T-helper 17 cell (primary cell): ENCODE measurements at regions not wholly inside any gene's neighbourhood (a gene's known extent, or its start where the extent isn't known, plus 50 kb on each side); places are given as distances from the start of the nearest gene placed in this dataset.

ENCODE experiments used
- ATAC-seq: fragments of 150-1000 bp; cut with Tn5 transposase; 2 replicates; pipeline ENCODE4 v1.10.0; 2021; ENCODE audit warnings: mild to moderate bottlenecking, moderate library complexity
- DNase-seq, 3 donors: peaks; one replicate each; pipeline versions ENCODE4 v3.0.0 to v3.0.0-alpha.2; 2020 to 2021
- H3K9me3 ChIP-seq: one replicate; pipeline ENCODE4 v1.7.0; 2013; ENCODE audit warnings: low read length, mild to moderate bottlenecking; ENCODE audit not compliant: control insufficient read depth, poor library complexity, severe bottlenecking
- H3K27ac Mint-ChIP-seq: one replicate; pipeline ENCODE4 v1.8.0; 2022; ENCODE audit warnings: mild to moderate bottlenecking, moderate library complexity, mixed read lengths
- H3K27me3 Mint-ChIP-seq: one replicate; pipeline ENCODE4 v1.8.0; 2022; ENCODE audit warnings: mixed read lengths
- H3K36me3 Mint-ChIP-seq: one replicate; pipeline ENCODE4 v1.8.0; 2022; ENCODE audit warnings: low read depth, mixed read lengths
- H3K4me1 Mint-ChIP-seq: one replicate; pipeline ENCODE4 v1.8.0; 2022; ENCODE audit warnings: mild to moderate bottlenecking, mixed read lengths
- H3K4me3 Mint-ChIP-seq: one replicate; pipeline ENCODE4 v1.8.0; 2022; ENCODE audit warnings: mild to moderate bottlenecking, moderate library complexity, mixed read lengths

GRCh38 chr9:92180669-92181181, 65.5 kb upstream of the SPTLC1 start:
- peaks cover 5% of the 10 kb centered on the region for H3K4me1 Mint-ChIP-seq
- ATAC-seq, result no peak
- H3K27me3 Mint-ChIP-seq, result peaks cover 15% of the 10 kb centered on the region
- no peak overlapping the region for H3K27ac Mint-ChIP-seq
- DNase-seq, result no peak
- no peaks in the 10 kb centered on the region for H3K36me3 Mint-ChIP-seq
- no peak overlapping the region for H3K4me3 Mint-ChIP-seq
- no peaks in the 10 kb centered on the region for H3K9me3 ChIP-seq

- no peaks in the 10 kb centered on the region for H3K9me3 ChIP-seq
- ATAC-seq, result no peak
- Mint-ChIP-seq H3K4me1 (peaks cover 5% of the 10 kb centered on the region), H3K27me3 (peaks cover 15% of the 10 kb centered on the region), H3K36me3 (no peaks in the 10 kb centered on the region), H3K27ac (no peak overlapping the region), H3K4me3 (no peak overlapping the region)
- DNase-seq, result no peak
Measured at GRCh38 chr9:92180002-92180400, 64.8 kb upstream of the SPTLC1 start.

- H3K4me1 Mint-ChIP-seq, result peaks cover 5% of the 10 kb centered on the region
- no peaks in the 10 kb centered on the region for H3K36me3 Mint-ChIP-seq
- H3K27ac Mint-ChIP-seq, result no peak overlapping the region
- no peak overlapping the region for H3K4me3 Mint-ChIP-seq
- ATAC-seq, result no peak
- H3K9me3 ChIP-seq, result no peaks in the 10 kb centered on the region
- peaks cover 19% of the 10 kb centered on the region for H3K27me3 Mint-ChIP-seq
- no peak for DNase-seq
Measured at GRCh38 chr9:92179286-92180001, 64.2 kb upstream of the SPTLC1 start.

- peaks cover 5% of the 10 kb centered on the region for H3K4me1 Mint-ChIP-seq
- no peaks in the 10 kb centered on the region for H3K9me3 ChIP-seq
- peaks cover 18% of the 10 kb centered on the region for H3K27me3 Mint-ChIP-seq
- no peaks in the 10 kb centered on the region for H3K36me3 Mint-ChIP-seq
- DNase-seq (no peak), ATAC-seq (no peak)
- no peak overlapping the region for H3K4me3 Mint-ChIP-seq
- no peak overlapping the region for H3K27ac Mint-ChIP-seq
Measured at GRCh38 chr9:92177591-92177990, 62.4 kb upstream of the SPTLC1 start.

GRCh38 chr9:92176800-92177185, 61.6 kb upstream of the SPTLC1 start:
- H3K36me3 Mint-ChIP-seq, result no peaks in the 10 kb centered on the region
- no peak overlapping the region for H3K4me3 Mint-ChIP-seq
- H3K4me1 Mint-ChIP-seq, result peaks cover 5% of the 10 kb centered on the region
- peaks cover 15% of the 10 kb centered on the region for H3K27me3 Mint-ChIP-seq
- ATAC-seq, result no peak
- DNase-seq, result no peak
- H3K9me3 ChIP-seq, result no peaks in the 10 kb centered on the region
- H3K27ac Mint-ChIP-seq, result no peak overlapping the region

- H3K9me3 ChIP-seq, result no peaks in the 10 kb centered on the region
- Mint-ChIP-seq H3K27ac (no peak overlapping the region), H3K27me3 (peaks cover 14% of the 10 kb centered on the region), H3K4me1 (peaks cover 7% of the 10 kb centered on the region), H3K4me3 (no peak overlapping the region), H3K36me3 (no peaks in the 10 kb centered on the region)
- DNase-seq, result no peak
- no peak for ATAC-seq
Measured at GRCh38 chr9:92176068-92176799, 61.0 kb upstream of the SPTLC1 start.

DNA sequence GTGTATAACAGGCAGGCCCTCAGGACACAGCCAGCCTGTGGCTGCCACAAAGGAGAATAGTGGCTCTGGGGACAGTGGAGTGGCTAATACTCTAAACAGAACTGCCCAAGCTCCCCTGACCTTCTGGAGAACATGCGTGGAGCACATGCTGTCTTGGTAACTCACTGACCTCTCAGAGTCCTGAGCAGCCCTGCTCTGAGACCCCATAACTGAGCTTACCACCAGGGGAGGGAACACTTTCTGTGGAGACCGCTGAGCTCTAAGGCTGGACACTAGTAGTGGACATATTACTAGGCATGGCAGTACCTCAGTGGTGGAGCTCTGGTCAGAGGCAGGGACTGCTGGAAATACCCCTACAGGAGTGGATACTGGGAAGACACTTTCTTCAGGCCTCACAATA, 60.2 kb upstream of the SPTLC1 start:
- Mint-ChIP-seq H3K4me1 (peaks cover 10% of the 10 kb centered on the region), H3K27ac (no peak overlapping the region), H3K27me3 (peaks cover 14% of the 10 kb centered on the region), H3K36me3 (no peaks in the 10 kb centered on the region), H3K4me3 (no peak overlapping the region)
- no peak for DNase-seq
- H3K9me3 ChIP-seq, result no peaks in the 10 kb centered on the region
- ATAC-seq, result no peak

GRCh38 chr9:92173318-92173717, 58.1 kb upstream of the SPTLC1 start:
- H3K27ac Mint-ChIP-seq, result no peak overlapping the region
- H3K27me3 Mint-ChIP-seq, result peaks cover 20% of the 10 kb centered on the region
- DNase-seq, result no peak
- no peak overlapping the region for H3K4me3 Mint-ChIP-seq
- peaks cover 8% of the 10 kb centered on the region for H3K4me1 Mint-ChIP-seq
- no peaks in the 10 kb centered on the region for H3K36me3 Mint-ChIP-seq
- no peaks in the 10 kb centered on the region for H3K9me3 ChIP-seq
- no peak for ATAC-seq

DNA sequence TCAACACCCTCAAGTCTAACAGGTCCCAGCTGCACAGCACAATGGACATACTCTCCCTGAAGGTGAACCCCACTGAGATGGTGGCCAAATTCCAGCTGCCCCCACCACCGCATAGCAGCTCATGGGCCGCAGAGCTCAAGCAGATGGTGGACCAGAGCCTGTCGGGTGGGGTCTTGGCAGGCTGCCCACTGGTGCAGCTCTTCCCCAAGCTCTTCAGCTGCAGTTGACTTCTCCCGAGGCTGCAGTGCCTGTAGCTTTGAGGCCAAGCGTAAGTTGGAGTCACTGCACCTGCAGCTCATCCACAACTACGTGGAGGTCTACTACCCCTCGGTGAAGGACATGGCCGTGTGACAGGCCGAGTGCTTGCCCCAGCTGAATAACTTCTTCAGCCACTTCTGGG, 56.6 kb upstream of the SPTLC1 start:
- H3K27ac Mint-ChIP-seq, result no peak overlapping the region
- H3K4me1 Mint-ChIP-seq, result peaks cover 7% of the 10 kb centered on the region
- H3K27me3 Mint-ChIP-seq, result peaks cover 20% of the 10 kb centered on the region
- no peak overlapping the region for H3K4me3 Mint-ChIP-seq
- ATAC-seq (no peak), DNase-seq (no peak)
- no peaks in the 10 kb centered on the region for H3K9me3 ChIP-seq
- no peaks in the 10 kb centered on the region for H3K36me3 Mint-ChIP-seq

- DNase-seq (no peak), ATAC-seq (no peak)
- Mint-ChIP-seq H3K36me3 (no peaks in the 10 kb centered on the region), H3K27me3 (peaks cover 20% of the 10 kb centered on the region), H3K4me1 (peaks cover 5% of the 10 kb centered on the region), H3K4me3 (no peak overlapping the region), H3K27ac (no peak overlapping the region)
- H3K9me3 ChIP-seq, result no peaks in the 10 kb centered on the region
Measured at GRCh38 chr9:92171281-92171680, 56.1 kb upstream of the SPTLC1 start.

DNA sequence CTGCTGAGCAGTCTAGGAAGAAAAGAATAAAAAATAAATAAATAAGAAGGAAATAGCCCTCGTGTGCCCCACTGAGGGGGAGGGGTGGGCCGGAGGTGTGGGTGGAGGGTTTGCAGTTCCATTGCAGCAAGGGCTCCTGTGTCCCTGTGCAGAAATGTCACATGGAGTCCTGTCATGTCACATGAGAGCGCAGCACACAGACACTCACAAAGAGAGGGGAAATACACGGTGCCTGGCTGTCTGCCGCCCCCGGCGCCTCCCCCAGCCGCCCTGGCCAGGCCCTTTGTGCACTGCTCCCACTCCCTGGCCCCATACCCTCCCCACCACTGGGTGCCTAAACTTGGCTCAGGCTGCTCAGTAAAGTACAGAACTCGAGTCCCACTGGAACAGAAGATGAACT, 55.6 kb upstream of the SPTLC1 start:
- Mint-ChIP-seq H3K27ac (no peak overlapping the region), H3K36me3 (no peaks in the 10 kb centered on the region), H3K4me1 (peaks cover 5% of the 10 kb centered on the region), H3K4me3 (no peak overlapping the region), H3K27me3 (peaks cover 20% of the 10 kb centered on the region)
- no peaks in the 10 kb centered on the region for H3K9me3 ChIP-seq
- DNase-seq (no peak), ATAC-seq (no peak)

DNA sequence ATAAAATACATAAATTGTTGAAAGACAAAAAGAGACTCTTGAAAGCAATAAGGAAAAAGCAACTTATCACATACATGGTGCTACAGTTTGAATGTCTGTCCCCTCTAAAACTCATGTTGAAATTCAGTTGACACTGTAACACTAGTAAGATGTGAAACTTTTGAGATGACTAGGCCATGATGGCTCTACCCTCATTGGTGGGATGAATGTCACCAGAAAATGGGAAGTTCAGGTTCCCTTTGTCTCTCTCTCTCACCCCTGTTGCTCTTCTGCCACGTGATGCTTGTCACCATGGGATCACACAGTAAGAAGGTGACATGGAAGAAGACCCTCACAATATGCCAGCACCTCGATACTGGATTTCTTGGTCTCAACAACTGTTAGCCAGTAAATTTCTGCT, 50.3 kb upstream of the SPTLC1 start:
- no peak for DNase-seq
- Mint-ChIP-seq H3K36me3 (no peaks in the 10 kb centered on the region), H3K4me1 (no peaks in the 10 kb centered on the region), H3K27me3 (peaks cover 13% of the 10 kb centered on the region), H3K27ac (no peak overlapping the region), H3K4me3 (no peak overlapping the region)
- no peaks in the 10 kb centered on the region for H3K9me3 ChIP-seq
- no peak for ATAC-seq
